Testis (tissue), 2 donors: ENCODE measurements at regions not wholly inside any gene's neighbourhood (a gene's known extent, or its start where the extent isn't known, plus 50 kb on each side); places are given as distances from the start of the nearest gene placed in this dataset.

Source experiments
- POLR2A ChIP-seq: fragments of 450-650 bp; IDR thresholded peaks from one replicate; pipeline ENCODE4 v1.6.1; 2017; ENCODE audit warnings: antibody characterized with exemption, mild to moderate bottlenecking, moderate library complexity
- TF ChIP-seq, protein P1 (sequence below), 3 experiments: fragments of 450-650 bp in 2 of 3; fragments of 200-600 bp in 1 of 3; sonication (generic) in 1 of 3; IDR thresholded peaks; one replicate each; pipeline ENCODE4 v1.5.1; 2016 to 2019; ENCODE audit warnings: antibody characterized with exemption in 3 of 3, mild to moderate bottlenecking in 2 of 3, moderate library complexity in 1 of 3

DNA sequence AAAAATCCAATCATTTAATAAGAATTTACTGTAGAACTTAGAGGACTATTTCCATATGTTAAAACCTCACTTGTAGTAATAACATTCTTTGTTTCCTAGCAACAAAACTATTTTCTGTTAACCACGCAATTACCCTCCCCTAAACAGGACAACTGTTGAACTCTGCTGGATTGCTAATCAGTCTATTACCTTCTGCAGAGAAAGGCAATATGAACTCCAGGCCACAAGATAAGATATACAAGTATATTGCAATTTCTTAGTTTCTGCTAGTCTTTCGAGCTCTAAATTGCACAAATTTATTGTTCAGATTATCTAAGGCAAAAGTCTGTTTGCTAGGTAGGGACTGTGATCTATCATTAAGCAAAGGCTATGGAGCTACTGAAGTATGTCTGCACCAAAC lies 920.1 kb upstream of the LRRN3 start:
- TF ChIP-seq, protein P1, sequence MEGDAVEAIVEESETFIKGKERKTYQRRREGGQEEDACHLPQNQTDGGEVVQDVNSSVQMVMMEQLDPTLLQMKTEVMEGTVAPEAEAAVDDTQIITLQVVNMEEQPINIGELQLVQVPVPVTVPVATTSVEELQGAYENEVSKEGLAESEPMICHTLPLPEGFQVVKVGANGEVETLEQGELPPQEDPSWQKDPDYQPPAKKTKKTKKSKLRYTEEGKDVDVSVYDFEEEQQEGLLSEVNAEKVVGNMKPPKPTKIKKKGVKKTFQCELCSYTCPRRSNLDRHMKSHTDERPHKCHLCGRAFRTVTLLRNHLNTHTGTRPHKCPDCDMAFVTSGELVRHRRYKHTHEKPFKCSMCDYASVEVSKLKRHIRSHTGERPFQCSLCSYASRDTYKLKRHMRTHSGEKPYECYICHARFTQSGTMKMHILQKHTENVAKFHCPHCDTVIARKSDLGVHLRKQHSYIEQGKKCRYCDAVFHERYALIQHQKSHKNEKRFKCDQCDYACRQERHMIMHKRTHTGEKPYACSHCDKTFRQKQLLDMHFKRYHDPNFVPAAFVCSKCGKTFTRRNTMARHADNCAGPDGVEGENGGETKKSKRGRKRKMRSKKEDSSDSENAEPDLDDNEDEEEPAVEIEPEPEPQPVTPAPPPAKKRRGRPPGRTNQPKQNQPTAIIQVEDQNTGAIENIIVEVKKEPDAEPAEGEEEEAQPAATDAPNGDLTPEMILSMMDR (IDR thresholded peaks at IDR 0.05) = no peak
- no peak for TF ChIP-seq POLR2A
